H9 (cell line): ENCODE measurements at regions not wholly inside any gene's neighbourhood (a gene's known extent, or its start where the extent isn't known, plus 50 kb on each side); places are given as distances from the start of the nearest gene placed in this dataset.

ENCODE experiments used
- DNase-seq: peaks from one replicate; pipeline ENCODE4 v3.0.0-alpha.2; 2017
- H2AFZ ChIP-seq: one replicate; pipeline ENCODE4 v1.6.1; 2013; ENCODE audit warnings: mild to moderate bottlenecking, low read length, control low read depth, moderate library complexity
- H2AK5ac ChIP-seq: 2 replicates; pipeline ENCODE4 v1.6.1; 2013; ENCODE audit warnings: low read length, control low read depth, mixed read lengths; ENCODE audit not compliant: insufficient read length
- H2BK120ac ChIP-seq: one replicate; pipeline ENCODE4 v1.6.1; 2013; ENCODE audit warnings: low read depth, mild to moderate bottlenecking, low read length, control low read depth, inconsistent platforms; ENCODE audit not compliant: poor library complexity, severe bottlenecking
- H2BK12ac ChIP-seq: 2 replicates; pipeline ENCODE4 v1.6.1; 2013; ENCODE audit warnings: low read length, control low read depth, mixed read lengths, low read depth; ENCODE audit not compliant: insufficient read length
- H2BK15ac ChIP-seq: 2 replicates; pipeline ENCODE4 v1.6.1; 2013; ENCODE audit warnings: low read depth, low read length, control low read depth
- H2BK20ac ChIP-seq: one replicate; pipeline ENCODE4 v1.6.1; 2013; ENCODE audit warnings: low read depth, mild to moderate bottlenecking, low read length, control low read depth, inconsistent platforms; ENCODE audit not compliant: poor library complexity, severe bottlenecking
- H2BK5ac ChIP-seq: 2 replicates; pipeline ENCODE4 v1.6.1; 2013; ENCODE audit warnings: low read length, control low read depth, mixed read lengths; ENCODE audit not compliant: insufficient read length
- H3K14ac ChIP-seq: 2 replicates; pipeline ENCODE4 v1.6.1; 2013; ENCODE audit warnings: low read length, control low read depth; ENCODE audit not compliant: insufficient read depth
- H3K18ac ChIP-seq: 2 replicates; pipeline ENCODE4 v1.6.1; 2013; ENCODE audit warnings: low read depth, mild to moderate bottlenecking, mixed read lengths, low read length, control low read depth; ENCODE audit not compliant: insufficient read length
- H3K23ac ChIP-seq: 2 replicates; pipeline ENCODE4 v1.6.1; 2013; ENCODE audit warnings: low read length, control low read depth, mixed read lengths, low read depth; ENCODE audit not compliant: insufficient read length
- H3K23me2 ChIP-seq: 2 replicates; pipeline ENCODE4 v1.6.1; 2013; ENCODE audit warnings: low read depth, mild to moderate bottlenecking, mixed read lengths, low read length, control low read depth; ENCODE audit not compliant: insufficient read length, poor library complexity, severe bottlenecking
- H3K27ac ChIP-seq: 2 replicates; pipeline ENCODE4 v1.5.1; 2013; ENCODE audit warnings: low read length, control low read depth, mixed read lengths, low read depth; ENCODE audit not compliant: insufficient read length
- H3K27me3 ChIP-seq: 2 replicates; pipeline ENCODE4 v1.6.1; 2013; ENCODE audit warnings: low read length, control low read depth, inconsistent platforms; ENCODE audit not compliant: insufficient read depth
- H3K4ac ChIP-seq: 2 replicates; pipeline ENCODE4 v1.6.1; 2013; ENCODE audit warnings: low read depth, mild to moderate bottlenecking, control low read depth, inconsistent platforms, low read length, moderate library complexity
- H3K4me1 ChIP-seq: 2 replicates; pipeline ENCODE4 v1.6.1; 2013; ENCODE audit warnings: low read length, control low read depth, inconsistent platforms; ENCODE audit not compliant: insufficient read depth
- H3K4me2 ChIP-seq: 2 replicates; pipeline ENCODE4 v1.6.1; 2013; ENCODE audit warnings: low read length, control low read depth, mixed read lengths; ENCODE audit not compliant: insufficient read length, insufficient read depth
- H3K56ac ChIP-seq: 2 replicates; pipeline ENCODE4 v1.6.1; 2013; ENCODE audit warnings: low read depth, mild to moderate bottlenecking, mixed read lengths, low read length, control low read depth; ENCODE audit not compliant: insufficient read length
- H3K79me1 ChIP-seq: 2 replicates; pipeline ENCODE4 v1.6.1; 2013; ENCODE audit warnings: low read depth, mild to moderate bottlenecking, moderate library complexity, low read length, control low read depth, inconsistent platforms; ENCODE audit not compliant: insufficient read depth, poor library complexity, severe bottlenecking
- H3K79me2 ChIP-seq: 2 replicates; pipeline ENCODE4 v1.6.1; 2013; ENCODE audit warnings: low read length, control low read depth, inconsistent platforms; ENCODE audit not compliant: insufficient read depth
- H3K9ac ChIP-seq: 2 replicates; pipeline ENCODE4 v1.6.1; 2013; ENCODE audit warnings: low read length, control low read depth, mixed read lengths; ENCODE audit not compliant: insufficient read length; ENCODE audit errors: extremely low read depth
- H3K9me3 ChIP-seq: one replicate; pipeline ENCODE4 v1.6.1; 2013; ENCODE audit warnings: low read depth, low read length, inconsistent platforms; ENCODE audit not compliant: control insufficient read depth
- H3T11ph ChIP-seq: one replicate; pipeline ENCODE4 v1.6.1; 2013; ENCODE audit warnings: mild to moderate bottlenecking, low read length, control low read depth, inconsistent platforms
- H4K20me1 ChIP-seq: one replicate; pipeline ENCODE4 v1.6.1; 2013; ENCODE audit not compliant: control insufficient read depth, insufficient read length, insufficient read depth
- H4K5ac ChIP-seq: 2 replicates; pipeline ENCODE4 v1.6.1; 2013; ENCODE audit warnings: low read depth, mild to moderate bottlenecking, mixed read lengths, low read length, control low read depth; ENCODE audit not compliant: insufficient read length
- H4K8ac ChIP-seq: replicated peaks from 2 replicates; pipeline ENCODE4 v1.6.1; 2013; ENCODE audit warnings: low read length, control low read depth, mixed read lengths, low read depth; ENCODE audit not compliant: insufficient read length
- H4K91ac ChIP-seq: 2 replicates; pipeline ENCODE4 v1.6.1; 2013; ENCODE audit warnings: low read depth, mild to moderate bottlenecking, moderate library complexity, mixed read lengths, low read length, control low read depth; ENCODE audit not compliant: insufficient read length
- H3K27ac Mint-ChIP-seq, 3 experiments: 2 replicates in 2 of 3; 3 replicates in 1 of 3; pipeline ENCODE4 v1.8.0; 2020 to 2021; ENCODE audit warnings: mixed read lengths in 3 of 3, mild to moderate bottlenecking in 1 of 3, moderate library complexity in 1 of 3
- H3K27me3 Mint-ChIP-seq: 2 replicates; pipeline ENCODE4 v1.8.0; 2021; ENCODE audit warnings: low read depth, mild to moderate bottlenecking, moderate library complexity, mixed read lengths
- H3K36me3 Mint-ChIP-seq, 3 experiments: 2 replicates in 2 of 3; 3 replicates in 1 of 3; pipeline ENCODE4 v1.8.0; 2020 to 2021; ENCODE audit warnings: low read depth in 3 of 3, mixed read lengths in 3 of 3; ENCODE audit not compliant: insufficient read depth in 1 of 3
- H3K4me1 Mint-ChIP-seq, 2 experiments: 2 replicates each; pipeline ENCODE4 v1.8.0; 2020; ENCODE audit warnings: mixed read lengths in 2 of 2
- H3K4me3 Mint-ChIP-seq, 2 experiments: 2 replicates in 1 of 2; 3 replicates in 1 of 2; pipeline ENCODE4 v1.8.0; 2020 to 2021; ENCODE audit warnings: mild to moderate bottlenecking in 2 of 2, mixed read lengths in 2 of 2, moderate library complexity in 1 of 2
- H3K9me3 Mint-ChIP-seq, 2 experiments: 2 replicates in 1 of 2; 3 replicates in 1 of 2; pipeline ENCODE4 v1.8.0; 2020; ENCODE audit warnings: mild to moderate bottlenecking in 2 of 2, mixed read lengths in 2 of 2, moderate library complexity in 1 of 2
- WGBS: extraction: QIAGEN DNeasy Blood & Tissue Kit; methylation state at CpG from one replicate; pipeline ENCODE4 v1.1.7; 2013; ENCODE audit warnings: missing lambda C conversion rate, low lambda C conversion rate, mixed read lengths; ENCODE audit not compliant: insufficient read length; ENCODE audit errors: extremely low coverage; 5-methylcytosine and 5-hydroxymethylcytosine counted together
- TF ChIP-seq, protein P1 (sequence below): fragments of 200-600 bp; sonication (generic); conservative IDR thresholded peaks from 3 replicates; pipeline ENCODE4 v1.8.0; 2021; ENCODE audit warnings: antibody characterized with exemption, mild to moderate bottlenecking

DNA sequence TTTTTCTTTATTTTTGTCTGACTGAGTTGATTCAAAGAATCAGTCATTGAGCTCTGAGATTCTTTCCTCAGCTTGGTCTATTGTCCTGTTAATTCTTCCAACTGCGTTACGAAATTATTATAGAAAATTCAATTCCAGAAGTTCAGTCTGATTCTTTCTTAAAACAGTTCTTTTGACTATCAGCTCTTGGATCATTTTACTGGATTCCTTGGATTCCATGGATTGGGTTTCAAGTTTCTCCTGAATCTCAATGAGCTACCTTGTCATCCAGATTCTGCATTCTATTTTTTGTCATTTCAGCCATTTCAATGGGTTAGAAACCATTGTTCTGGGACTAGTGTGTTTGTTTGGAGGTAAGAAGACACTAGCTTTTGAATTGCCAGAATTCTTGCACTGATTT lies 169.3 kb downstream of the PCDH20 start:
- no peak overlapping the region for H2AK5ac ChIP-seq
- H3K4me3 Mint-ChIP-seq, result no peak overlapping the region
- no peak overlapping the region for H3K9ac ChIP-seq
- no peak overlapping the region for H2BK20ac ChIP-seq
- no peak overlapping the region for H2BK12ac ChIP-seq
- no peak overlapping the region for H3K4me2 ChIP-seq
- H3K27me3 Mint-ChIP-seq, result no peaks in the 10 kb centered on the region
- H3K79me2 ChIP-seq, result no peaks in the 10 kb centered on the region
- peaks cover 7 to 20% of the 10 kb centered on the region in 2 experiments for H3K4me1 Mint-ChIP-seq
- H3K27ac Mint-ChIP-seq, result no peak overlapping the region
- H4K20me1 ChIP-seq, result no peaks in the 10 kb centered on the region
- no peaks in the 10 kb centered on the region for H3K79me1 ChIP-seq
- no peak overlapping the region for H3K56ac ChIP-seq
- no peaks in the 10 kb centered on the region for H3K23me2 ChIP-seq
- H4K91ac ChIP-seq, result no peak overlapping the region
- no peak overlapping the region for H2AFZ ChIP-seq
- DNase-seq, result no peak
- no CpG with 5 or more reads among the region's 2 CpGs for WGBS
- H3K9me3 ChIP-seq, result no peaks in the 10 kb centered on the region
- no peak overlapping the region for H4K5ac ChIP-seq
- H3K4me1 ChIP-seq, result no peaks in the 10 kb centered on the region
- H3K23ac ChIP-seq, result no peak overlapping the region
- no peak overlapping the region for H3K14ac ChIP-seq
- no peaks in the 10 kb centered on the region for H3K27me3 ChIP-seq
- no peak overlapping the region for H3K4ac ChIP-seq
- H2BK120ac ChIP-seq, result no peak overlapping the region
- H3K27ac ChIP-seq, result no peak overlapping the region
- H2BK5ac ChIP-seq, result no peak overlapping the region
- no peak overlapping the region for H2BK15ac ChIP-seq
- no peak overlapping the region for H3K18ac ChIP-seq
- peaks cover 0 to 21% (median 3%) of the 10 kb centered on the region in 3 experiments; a peak in 4 of 7 replicates for H3K36me3 Mint-ChIP-seq
- no peak overlapping the region for H3T11ph ChIP-seq
- peaks cover 17 to 20% of the 10 kb centered on the region in 2 experiments for H3K9me3 Mint-ChIP-seq
- TF ChIP-seq, protein P1, sequence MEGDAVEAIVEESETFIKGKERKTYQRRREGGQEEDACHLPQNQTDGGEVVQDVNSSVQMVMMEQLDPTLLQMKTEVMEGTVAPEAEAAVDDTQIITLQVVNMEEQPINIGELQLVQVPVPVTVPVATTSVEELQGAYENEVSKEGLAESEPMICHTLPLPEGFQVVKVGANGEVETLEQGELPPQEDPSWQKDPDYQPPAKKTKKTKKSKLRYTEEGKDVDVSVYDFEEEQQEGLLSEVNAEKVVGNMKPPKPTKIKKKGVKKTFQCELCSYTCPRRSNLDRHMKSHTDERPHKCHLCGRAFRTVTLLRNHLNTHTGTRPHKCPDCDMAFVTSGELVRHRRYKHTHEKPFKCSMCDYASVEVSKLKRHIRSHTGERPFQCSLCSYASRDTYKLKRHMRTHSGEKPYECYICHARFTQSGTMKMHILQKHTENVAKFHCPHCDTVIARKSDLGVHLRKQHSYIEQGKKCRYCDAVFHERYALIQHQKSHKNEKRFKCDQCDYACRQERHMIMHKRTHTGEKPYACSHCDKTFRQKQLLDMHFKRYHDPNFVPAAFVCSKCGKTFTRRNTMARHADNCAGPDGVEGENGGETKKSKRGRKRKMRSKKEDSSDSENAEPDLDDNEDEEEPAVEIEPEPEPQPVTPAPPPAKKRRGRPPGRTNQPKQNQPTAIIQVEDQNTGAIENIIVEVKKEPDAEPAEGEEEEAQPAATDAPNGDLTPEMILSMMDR, result no peak
- no peak overlapping the region for H4K8ac ChIP-seq
